Keratinocyte (primary cell): ENCODE measurements at regions not wholly inside any gene's neighbourhood (a gene's known extent, or its start where the extent isn't known, plus 50 kb on each side); places are given as distances from the start of the nearest gene placed in this dataset.

Source experiments
- DNase-seq: peaks from one replicate; pipeline ENCODE4 v3.0.0-alpha.2; 2011; ENCODE audit warnings: low read depth, missing footprints, low spot score
- FAIRE-seq: peaks from 2 replicates; lab custom pipeline; 2011; peaks lifted over from hg19 to GRCh38; lab: Jason Lieb, UNC
- H2AFZ ChIP-seq: 2 replicates; pipeline ENCODE4 v1.6.0; 2012; ENCODE audit warnings: low read length, control low read depth, inconsistent platforms; ENCODE audit not compliant: control insufficient read depth
- H3K27ac ChIP-seq: 2 replicates; pipeline ENCODE4 v1.5.1; 2011; ENCODE audit warnings: low read length; ENCODE audit not compliant: control insufficient read depth, insufficient read depth
- H3K27me3 ChIP-seq: 3 replicates; pipeline ENCODE4 v1.6.0; 2011; ENCODE audit warnings: low read length; ENCODE audit not compliant: control insufficient read depth, insufficient read depth; ENCODE audit errors: extremely low read depth
- H3K36me3 ChIP-seq, 2 experiments: 2 replicates in 1 of 2; 3 replicates in 1 of 2; pipeline ENCODE4 v1.5.1; 2011; ENCODE audit warnings: low read length in 2 of 2, mild to moderate bottlenecking in 1 of 2; ENCODE audit not compliant: control insufficient read depth in 2 of 2, insufficient read depth in 2 of 2; ENCODE audit errors: extremely low read depth in 1 of 2
- H3K4me1 ChIP-seq: 3 replicates; pipeline ENCODE4 v1.5.1; 2011; ENCODE audit warnings: low read length; ENCODE audit not compliant: control insufficient read depth, insufficient read depth; ENCODE audit errors: extremely low read depth
- H3K4me2 ChIP-seq: 3 replicates; pipeline ENCODE4 v1.6.0; 2011; ENCODE audit warnings: low read depth, low read length; ENCODE audit not compliant: control insufficient read depth, insufficient read depth; ENCODE audit errors: extremely low read depth
- H3K4me3 ChIP-seq, 3 experiments: fragments of 200-600 bp in 1 of 3; sonication (generic) in 1 of 3; 2 replicates in 2 of 3; 3 replicates in 1 of 3; pipeline ENCODE4 v1.5.1; 2011 to 2016; ENCODE audit warnings: low read length in 3 of 3, mild to moderate bottlenecking in 3 of 3, control low read depth in 2 of 3, inconsistent platforms in 1 of 3, low read depth in 1 of 3, mixed read lengths in 1 of 3, mixed run types in 1 of 3, moderate library complexity in 1 of 3; ENCODE audit not compliant: control insufficient read depth in 2 of 3, insufficient read depth in 2 of 3; ENCODE audit errors: extremely low read depth in 1 of 3
- H3K79me2 ChIP-seq: 2 replicates; pipeline ENCODE4 v1.6.0; 2012; ENCODE audit warnings: low read length; ENCODE audit not compliant: control insufficient read depth, insufficient read depth
- H3K9ac ChIP-seq: 3 replicates; pipeline ENCODE4 v1.6.0; 2011; ENCODE audit warnings: low read length; ENCODE audit not compliant: control insufficient read depth, insufficient read depth; ENCODE audit errors: extremely low read depth
- H3K9me1 ChIP-seq: 3 replicates; pipeline ENCODE4 v1.6.0; 2011; ENCODE audit warnings: low read length; ENCODE audit not compliant: control insufficient read depth, insufficient read depth; ENCODE audit errors: extremely low read depth
- H3K9me3 ChIP-seq: 2 replicates; pipeline ENCODE4 v1.5.1; 2012; ENCODE audit warnings: low read depth, low read length; ENCODE audit not compliant: control insufficient read depth
- H4K20me1 ChIP-seq: 3 replicates; pipeline ENCODE4 v1.6.0; 2011; ENCODE audit warnings: low read length; ENCODE audit not compliant: control insufficient read depth, insufficient read depth; ENCODE audit errors: extremely low read depth
- EZH2 ChIP-seq: IDR thresholded peaks from one replicate; pipeline ENCODE4 v1.6.1; 2012; ENCODE audit warnings: inconsistent platforms, mild to moderate bottlenecking, low read length, moderate library complexity
- dilution Hi-C: fragments of 300-500 bp; cut with MboI; formaldehyde crosslinking; loops from one replicate; pipeline ENCODE4 v1.7.0; 2020; ENCODE audit warnings: low sequenced_read_pairs; ENCODE audit not compliant: extremely low pct_ligation_motif_present
- TF ChIP-seq, protein P1 (sequence below), 3 experiments: IDR thresholded peaks in 1 of 3; conservative IDR thresholded peaks in 1 of 3; optimal IDR thresholded peaks in 1 of 3; 2 replicates in 2 of 3; 3 replicates in 1 of 3; pipeline versions ENCODE3 to v1.5.1; 2011; ENCODE audit warnings: low read length in 3 of 3, mild to moderate bottlenecking in 3 of 3, moderate library complexity in 2 of 3, control low read depth in 1 of 3, inconsistent platforms in 1 of 3; ENCODE audit not compliant: insufficient read depth in 2 of 3; ENCODE audit errors: extremely low read depth in 1 of 3

DNA sequence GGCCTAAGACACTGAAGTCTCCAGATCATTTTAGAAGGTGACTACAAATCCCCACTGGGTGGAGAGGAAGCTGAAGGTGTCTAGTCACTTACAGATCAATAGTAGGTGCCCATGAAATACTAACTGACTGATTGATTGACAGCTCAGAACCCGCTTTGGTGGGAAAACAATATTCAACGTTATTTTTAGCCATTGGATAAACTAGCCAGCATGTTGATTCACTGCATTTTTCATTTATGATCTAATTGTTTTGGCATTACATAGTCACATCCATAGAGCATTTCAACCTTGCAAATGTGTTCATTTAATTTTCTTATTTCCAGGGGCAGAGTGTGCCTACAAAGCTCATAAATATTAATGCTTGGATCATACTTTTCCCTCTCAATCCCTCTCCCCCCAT is 162.3 kb downstream of the MREG start:
- H3K27me3 ChIP-seq = no peaks in the 10 kb centered on the region
- H2AFZ ChIP-seq = peak overlapping the region; percentile 25
- no peaks in the 10 kb centered on the region for H3K79me2 ChIP-seq
- no peaks in the 10 kb centered on the region for H4K20me1 ChIP-seq
- no peak overlapping the region for H3K27ac ChIP-seq
- no peaks in the 10 kb centered on the region for H3K9me1 ChIP-seq
- H3K36me3 ChIP-seq = no peaks in the 10 kb centered on the region
- dilution Hi-C loops = no loop called here
- no peak overlapping the region for H3K9ac ChIP-seq
- H3K4me1 ChIP-seq = peaks cover 5% of the 10 kb centered on the region
- FAIRE-seq (no peak), DNase-seq (no peak)
- TF ChIP-seq EZH2 = no peak
- TF ChIP-seq, protein P1, sequence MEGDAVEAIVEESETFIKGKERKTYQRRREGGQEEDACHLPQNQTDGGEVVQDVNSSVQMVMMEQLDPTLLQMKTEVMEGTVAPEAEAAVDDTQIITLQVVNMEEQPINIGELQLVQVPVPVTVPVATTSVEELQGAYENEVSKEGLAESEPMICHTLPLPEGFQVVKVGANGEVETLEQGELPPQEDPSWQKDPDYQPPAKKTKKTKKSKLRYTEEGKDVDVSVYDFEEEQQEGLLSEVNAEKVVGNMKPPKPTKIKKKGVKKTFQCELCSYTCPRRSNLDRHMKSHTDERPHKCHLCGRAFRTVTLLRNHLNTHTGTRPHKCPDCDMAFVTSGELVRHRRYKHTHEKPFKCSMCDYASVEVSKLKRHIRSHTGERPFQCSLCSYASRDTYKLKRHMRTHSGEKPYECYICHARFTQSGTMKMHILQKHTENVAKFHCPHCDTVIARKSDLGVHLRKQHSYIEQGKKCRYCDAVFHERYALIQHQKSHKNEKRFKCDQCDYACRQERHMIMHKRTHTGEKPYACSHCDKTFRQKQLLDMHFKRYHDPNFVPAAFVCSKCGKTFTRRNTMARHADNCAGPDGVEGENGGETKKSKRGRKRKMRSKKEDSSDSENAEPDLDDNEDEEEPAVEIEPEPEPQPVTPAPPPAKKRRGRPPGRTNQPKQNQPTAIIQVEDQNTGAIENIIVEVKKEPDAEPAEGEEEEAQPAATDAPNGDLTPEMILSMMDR (optimal IDR thresholded peaks at IDR 0.05 in 1 of 3, IDR thresholded peaks at IDR 0.05 in 1 of 3, conservative IDR thresholded peaks at IDR 0.05 in 1 of 3; ENCODE audit: extremely low read depth in 1 of 3, insufficient read depth in 2 of 3, low read length in 3 of 3) = no peak
- H3K4me2 ChIP-seq = no peak overlapping the region
- H3K9me3 ChIP-seq = no peaks in the 10 kb centered on the region
- H3K4me3 ChIP-seq = no peak overlapping the region

DNA sequence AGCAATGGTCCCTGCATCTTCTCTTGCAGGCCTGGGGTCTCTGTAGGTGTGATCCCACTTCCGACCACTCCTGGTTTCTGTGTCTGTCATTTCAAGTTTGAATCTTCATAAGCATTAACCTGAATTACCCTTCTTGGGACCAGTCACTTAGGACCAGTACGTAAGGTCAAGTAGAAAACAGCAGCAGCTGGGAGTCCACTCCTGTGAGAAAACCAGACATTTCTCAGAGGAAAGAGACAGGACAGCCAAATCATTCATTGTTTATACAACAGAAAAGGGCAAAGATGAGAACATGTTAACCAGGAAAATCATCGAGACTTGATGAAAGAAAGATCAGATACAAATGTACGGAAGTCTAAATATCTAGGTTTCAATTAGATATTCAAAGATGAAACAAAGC is 163.0 kb downstream of the MREG start:
- H3K9me1 ChIP-seq = no peaks in the 10 kb centered on the region
- H3K4me3 ChIP-seq = no peak overlapping the region
- no peak overlapping the region for H2AFZ ChIP-seq
- H3K79me2 ChIP-seq = no peaks in the 10 kb centered on the region
- no peak overlapping the region for H3K9ac ChIP-seq
- TF ChIP-seq, protein P1 (optimal IDR thresholded peaks at IDR 0.05 in 1 of 3, IDR thresholded peaks at IDR 0.05 in 1 of 3, conservative IDR thresholded peaks at IDR 0.05 in 1 of 3; ENCODE audit: extremely low read depth in 1 of 3, insufficient read depth in 2 of 3, low read length in 3 of 3) = no peak
- TF ChIP-seq EZH2 = no peak
- no peak overlapping the region for H3K4me2 ChIP-seq
- H3K27ac ChIP-seq = no peak overlapping the region
- no peak for FAIRE-seq
- no peaks in the 10 kb centered on the region for H4K20me1 ChIP-seq
- H3K36me3 ChIP-seq = no peaks in the 10 kb centered on the region
- DNase-seq = no peak
- H3K9me3 ChIP-seq = no peaks in the 10 kb centered on the region
- dilution Hi-C loops = no loop called here
- H3K27me3 ChIP-seq = no peaks in the 10 kb centered on the region
- H3K4me1 ChIP-seq = peaks cover 5% of the 10 kb centered on the region
